Osteoblast (primary cell): ENCODE measurements at regions not wholly inside any gene's neighbourhood (a gene's known extent, or its start where the extent isn't known, plus 50 kb on each side); places are given as distances from the start of the nearest gene placed in this dataset.

Source experiments
- DNase-seq: peaks from one replicate; pipeline ENCODE4 v3.0.0; 2011; ENCODE audit warnings: low spot score, mixed read lengths; ENCODE audit not compliant: insufficient read length; ENCODE audit errors: missing footprints
- H2AFZ ChIP-seq: 2 replicates; pipeline ENCODE4 v1.6.0; 2011; ENCODE audit warnings: mild to moderate bottlenecking, low read length
- H3K27ac ChIP-seq: 2 replicates; pipeline ENCODE4 v1.5.1; 2011; ENCODE audit warnings: mild to moderate bottlenecking, low read depth, low read length, moderate library complexity
- H3K27me3 ChIP-seq: 2 replicates; pipeline ENCODE4 v1.6.0; 2012; ENCODE audit warnings: mild to moderate bottlenecking, control low read depth, inconsistent platforms, low read length, moderate library complexity; ENCODE audit not compliant: insufficient read depth
- H3K36me3 ChIP-seq: 2 replicates; pipeline ENCODE4 v1.5.1; 2011; ENCODE audit warnings: mild to moderate bottlenecking, low read length, control low read depth, moderate library complexity; ENCODE audit not compliant: insufficient read depth
- H3K4me1 ChIP-seq: 2 replicates; pipeline ENCODE4 v1.5.1; 2011; ENCODE audit warnings: mild to moderate bottlenecking, low read length, control low read depth, moderate library complexity; ENCODE audit not compliant: insufficient read depth
- H3K4me2 ChIP-seq: 2 replicates; pipeline ENCODE4 v1.6.0; 2011; ENCODE audit warnings: mild to moderate bottlenecking, low read length; ENCODE audit not compliant: insufficient read depth
- H3K4me3 ChIP-seq: fragments of 200-600 bp; sonication (generic); 3 replicates; pipeline ENCODE4 v1.5.1; 2012; ENCODE audit warnings: mild to moderate bottlenecking, low read length, inconsistent platforms; ENCODE audit not compliant: insufficient read depth
- H3K79me2 ChIP-seq: 2 replicates; pipeline ENCODE4 v1.6.0; 2012; ENCODE audit warnings: mild to moderate bottlenecking, low read length, control low read depth, inconsistent platforms; ENCODE audit not compliant: insufficient read depth
- H3K9me3 ChIP-seq: 2 replicates; pipeline ENCODE4 v1.5.1; 2011; ENCODE audit warnings: low read depth, low read length, control low read depth
- H4K20me1 ChIP-seq: 2 replicates; pipeline ENCODE4 v1.6.0; 2012; ENCODE audit warnings: mild to moderate bottlenecking, low read length, control low read depth; ENCODE audit not compliant: insufficient read depth
- TF ChIP-seq, protein P1 (sequence below): IDR thresholded peaks from 2 replicates; pipeline ENCODE4 v1.5.1; 2011; ENCODE audit warnings: mild to moderate bottlenecking, low read depth, low read length, moderate library complexity; ENCODE audit errors: extremely low read depth

DNA sequence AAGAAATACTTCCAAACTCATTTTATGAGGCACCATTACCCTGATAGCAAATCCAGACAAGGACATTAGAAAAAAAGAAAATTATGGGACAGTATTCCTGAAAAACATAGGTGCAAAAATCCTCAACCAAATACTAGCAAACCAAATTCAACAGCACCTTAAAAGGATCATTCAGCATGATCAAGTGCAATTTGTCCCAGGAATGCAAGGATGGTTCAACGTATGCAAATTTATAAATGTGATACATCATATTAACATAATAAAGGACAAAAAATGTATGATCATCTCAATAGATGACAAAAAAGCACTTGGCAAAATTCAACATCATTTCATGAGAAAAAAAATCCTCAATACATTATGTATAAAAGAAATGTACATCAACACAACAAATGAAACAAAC lies 162.9 kb downstream of the DUSP6 start:
- Histone ChIP-seq H2AFZ (no peak overlapping the region), H3K9me3 (peaks cover 2% of the 10 kb centered on the region), H3K4me3 (no peak overlapping the region), H3K36me3 (no peaks in the 10 kb centered on the region), H4K20me1 (no peaks in the 10 kb centered on the region), H3K4me1 (peaks cover 8% of the 10 kb centered on the region), H3K27me3 (no peaks in the 10 kb centered on the region), H3K4me2 (no peak overlapping the region), H3K79me2 (no peaks in the 10 kb centered on the region), H3K27ac (no peak overlapping the region)
- TF ChIP-seq, protein P1, sequence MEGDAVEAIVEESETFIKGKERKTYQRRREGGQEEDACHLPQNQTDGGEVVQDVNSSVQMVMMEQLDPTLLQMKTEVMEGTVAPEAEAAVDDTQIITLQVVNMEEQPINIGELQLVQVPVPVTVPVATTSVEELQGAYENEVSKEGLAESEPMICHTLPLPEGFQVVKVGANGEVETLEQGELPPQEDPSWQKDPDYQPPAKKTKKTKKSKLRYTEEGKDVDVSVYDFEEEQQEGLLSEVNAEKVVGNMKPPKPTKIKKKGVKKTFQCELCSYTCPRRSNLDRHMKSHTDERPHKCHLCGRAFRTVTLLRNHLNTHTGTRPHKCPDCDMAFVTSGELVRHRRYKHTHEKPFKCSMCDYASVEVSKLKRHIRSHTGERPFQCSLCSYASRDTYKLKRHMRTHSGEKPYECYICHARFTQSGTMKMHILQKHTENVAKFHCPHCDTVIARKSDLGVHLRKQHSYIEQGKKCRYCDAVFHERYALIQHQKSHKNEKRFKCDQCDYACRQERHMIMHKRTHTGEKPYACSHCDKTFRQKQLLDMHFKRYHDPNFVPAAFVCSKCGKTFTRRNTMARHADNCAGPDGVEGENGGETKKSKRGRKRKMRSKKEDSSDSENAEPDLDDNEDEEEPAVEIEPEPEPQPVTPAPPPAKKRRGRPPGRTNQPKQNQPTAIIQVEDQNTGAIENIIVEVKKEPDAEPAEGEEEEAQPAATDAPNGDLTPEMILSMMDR: no peak
- no peak for DNase-seq

DNA sequence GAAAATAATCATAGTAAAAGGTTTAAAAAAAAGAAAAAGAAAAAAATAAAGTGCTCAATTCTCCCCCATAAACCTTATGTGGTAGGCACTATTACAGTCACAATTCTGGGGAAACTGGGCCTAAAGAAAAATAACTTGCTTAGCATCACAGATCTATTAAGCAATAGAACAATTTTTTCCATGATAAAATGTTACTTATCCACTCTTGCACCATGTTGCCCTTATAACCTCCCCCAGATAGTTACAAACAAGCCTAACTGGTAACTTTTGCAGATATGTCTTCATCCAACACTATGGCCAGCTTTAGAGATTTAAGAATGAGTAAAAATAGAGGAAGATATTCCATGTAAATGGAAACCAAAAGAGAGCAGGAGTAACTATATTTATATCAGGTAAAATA lies 164.8 kb downstream of the DUSP6 start:
- Histone ChIP-seq H3K27ac (no peak overlapping the region), H3K79me2 (no peaks in the 10 kb centered on the region), H3K36me3 (no peaks in the 10 kb centered on the region), H2AFZ (no peak overlapping the region), H3K4me2 (no peak overlapping the region), H3K4me3 (no peak overlapping the region), H4K20me1 (no peaks in the 10 kb centered on the region), H3K4me1 (peaks cover 14% of the 10 kb centered on the region), H3K27me3 (no peaks in the 10 kb centered on the region), H3K9me3 (peaks cover 2% of the 10 kb centered on the region)
- TF ChIP-seq, protein P1: no peak
- DNase-seq: no peak

DNA sequence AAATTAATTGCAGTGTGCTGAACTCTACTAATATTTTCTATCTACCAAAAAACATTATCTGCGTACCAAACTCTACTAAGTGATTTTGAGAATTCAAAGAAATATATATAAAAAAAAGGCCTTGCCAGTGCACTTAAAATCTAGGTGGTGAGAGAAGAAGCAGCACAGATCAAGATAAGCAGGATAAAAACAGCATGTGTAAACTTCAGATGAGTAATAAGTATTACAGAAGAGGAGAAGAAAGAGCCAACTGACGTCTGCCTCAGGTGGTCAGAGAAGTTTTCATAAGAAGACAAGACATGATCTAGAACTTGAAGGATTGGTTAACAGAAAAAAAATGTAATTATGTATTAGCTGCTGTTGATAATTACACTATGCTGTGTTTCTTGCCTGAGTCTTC lies 166.4 kb downstream of the DUSP6 start:
- no peak for DNase-seq
- H2AFZ ChIP-seq: peak overlapping the region; percentile 63
- H3K4me3 ChIP-seq: no peak overlapping the region

DNA sequence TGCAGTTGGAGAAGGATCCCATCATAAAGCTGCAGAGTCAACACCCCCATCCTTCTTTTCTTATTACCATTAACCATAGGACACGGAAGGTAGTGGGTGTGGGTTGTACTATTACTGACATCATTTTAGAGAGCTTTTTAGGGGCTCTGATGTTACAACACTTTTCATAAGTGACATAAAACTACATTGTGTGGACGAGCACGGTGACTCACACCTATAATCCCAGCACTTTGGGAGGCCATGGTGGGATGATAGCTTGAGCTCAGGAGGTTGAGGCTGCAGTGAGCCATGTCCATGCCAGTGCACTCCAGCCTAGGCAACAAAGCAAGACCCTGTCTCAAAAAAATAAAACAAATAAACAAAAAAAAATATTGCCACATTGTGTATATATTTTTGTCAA lies 167.1 kb downstream of the DUSP6 start:
- Histone ChIP-seq H3K36me3 (no peaks in the 10 kb centered on the region), H2AFZ (no peak overlapping the region), H3K4me1 (peaks cover 26% of the 10 kb centered on the region), H3K4me3 (no peak overlapping the region), H3K79me2 (no peaks in the 10 kb centered on the region), H4K20me1 (no peaks in the 10 kb centered on the region), H3K4me2 (no peak overlapping the region), H3K27me3 (no peaks in the 10 kb centered on the region), H3K9me3 (no peaks in the 10 kb centered on the region), H3K27ac (no peak overlapping the region)
- TF ChIP-seq, protein P1: no peak
- DNase-seq: no peak

More for the DNA sequence above, 166.4 kb downstream of the DUSP6 start:
- peaks cover 21% of the 10 kb centered on the region for H3K4me1 ChIP-seq
- H3K27me3 ChIP-seq: no peaks in the 10 kb centered on the region
- peak overlapping the region; percentile 51 for H3K27ac ChIP-seq
- H3K79me2 ChIP-seq: no peaks in the 10 kb centered on the region
- H3K9me3 ChIP-seq: peaks cover 2% of the 10 kb centered on the region
- no peak overlapping the region for H3K4me2 ChIP-seq
- TF ChIP-seq, protein P1: no peak
- no peaks in the 10 kb centered on the region for H4K20me1 ChIP-seq
- H3K36me3 ChIP-seq: no peaks in the 10 kb centered on the region
